ENCODE measurements at regions not wholly inside any gene's neighbourhood (a gene's known extent, or its start where the extent isn't known, plus 50 kb on each side); places are given as distances from the start of the nearest gene placed in this dataset.

DNA sequence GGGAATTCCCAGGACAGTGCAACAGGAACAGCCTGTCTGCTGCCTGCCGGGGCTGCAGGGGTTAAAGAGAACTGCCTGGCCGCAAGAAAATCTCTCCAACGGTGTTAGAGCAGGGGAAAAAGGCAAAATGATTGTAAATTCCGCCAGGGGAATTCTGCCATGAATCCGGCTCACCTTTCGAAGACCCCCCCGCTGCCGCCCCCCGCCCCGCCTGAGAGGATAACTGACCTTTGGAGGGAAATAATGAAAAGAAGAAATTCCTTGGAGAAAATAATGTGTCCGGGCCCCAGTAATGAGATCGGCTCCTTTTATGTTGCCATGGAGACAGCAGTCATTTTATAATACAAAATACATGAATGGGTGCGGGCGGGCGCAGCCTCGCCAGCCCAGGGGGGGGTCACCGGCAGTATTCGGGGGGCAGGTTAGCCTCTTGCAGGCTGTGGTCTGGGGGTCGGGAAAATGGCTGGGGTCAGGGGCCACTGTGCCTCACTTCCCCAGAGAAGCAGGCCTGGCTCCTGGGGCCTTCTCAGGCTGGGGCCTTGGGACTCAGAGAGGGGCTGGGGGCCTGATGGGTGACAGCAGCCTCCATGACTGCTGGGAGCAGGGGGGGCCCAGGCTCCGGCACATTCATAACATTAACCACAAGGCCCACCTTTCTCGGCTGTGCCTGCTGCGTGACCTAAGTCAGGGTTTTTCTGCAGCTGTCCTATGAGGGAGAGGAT, 228.1 kb downstream of the MN1 start:
- Histone ChIP-seq H3K9me3 (ENCODE audit: control insufficient read depth in 1 of 2, low read length in 2 of 2) (no peaks in the 10 kb centered on the region), H3K4me1 (ENCODE audit: insufficient read depth, low read length) (no peaks in the 10 kb centered on the region), H3K27me3 (ENCODE audit: insufficient read depth, low read length) (no peaks in the 10 kb centered on the region), H3K27ac (ENCODE audit: low read depth, low read length) (no peak overlapping the region), H3K36me3 (ENCODE audit: insufficient read depth, low read length) (no peaks in the 10 kb centered on the region), H3K4me3 (ENCODE audit: low read length in 2 of 2) (no peak overlapping the region)
- H3K36me3 Mint-ChIP-seq = no peaks in the 10 kb centered on the region
- peaks cover 1 to 14% of the 10 kb centered on the region in 2 donors for H3K27me3 Mint-ChIP-seq
- ChIA-PET CTCF (ENCODE audit: partially characterized antibody) (no interaction called here), POLR2A (ENCODE audit: partially characterized antibody) (no interaction called here)
- no peaks in the 10 kb centered on the region for H3K4me1 Mint-ChIP-seq
- peaks cover 0 to 14% (median 7%) of the 10 kb centered on the region in 8 donors for H3K9me3 Mint-ChIP-seq
- no peak for DNase-seq
- H3K4me3 Mint-ChIP-seq = no peak overlapping the region
- H3K27ac Mint-ChIP-seq = no peak overlapping the region
- intact Hi-C loops (cut with micrococcal nuclease) = no loop called here

DNA sequence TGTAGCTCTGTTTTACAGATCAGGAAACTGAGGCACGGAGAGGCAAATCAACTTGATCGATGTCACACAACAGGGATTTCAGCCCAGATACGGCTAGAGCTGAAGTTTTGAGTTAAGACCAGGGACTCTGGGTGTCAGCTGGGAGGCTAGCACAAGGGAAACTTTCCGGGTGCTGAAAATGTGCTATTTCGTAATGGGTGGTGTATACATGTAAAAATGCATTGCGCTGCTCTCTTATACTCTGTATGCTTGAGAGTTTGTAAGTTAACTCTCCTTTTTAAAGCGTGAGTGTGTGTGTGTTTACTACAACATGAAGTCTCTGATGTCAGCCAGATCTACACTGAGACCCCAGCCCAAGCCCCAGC, 227.6 kb downstream of the MN1 start:
- DNase-seq = no peak
- Histone ChIP-seq H3K27me3 (ENCODE audit: insufficient read depth, low read length) (no peaks in the 10 kb centered on the region), H3K36me3 (ENCODE audit: insufficient read depth, low read length) (no peaks in the 10 kb centered on the region), H3K4me3 (ENCODE audit: low read length in 2 of 2) (no peak overlapping the region), H3K27ac (ENCODE audit: low read depth, low read length) (no peak overlapping the region), H3K4me1 (ENCODE audit: insufficient read depth, low read length) (no peaks in the 10 kb centered on the region), H3K9me3 (ENCODE audit: control insufficient read depth in 1 of 2, low read length in 2 of 2) (no peaks in the 10 kb centered on the region)
- CTCF ChIA-PET (ENCODE audit: partially characterized antibody) = no interaction called here
- POLR2A ChIA-PET (ENCODE audit: partially characterized antibody) = no interaction called here
- Mint-ChIP-seq H3K36me3 (no peaks in the 10 kb centered on the region), H3K4me3 (no peak overlapping the region), H3K27ac (no peak overlapping the region), H3K9me3 (peaks cover 0 to 14% (median 6%) of the 10 kb centered on the region in 8 donors), H3K27me3 (peaks cover 1 to 14% of the 10 kb centered on the region in 2 donors), H3K4me1 (no peaks in the 10 kb centered on the region)
- intact Hi-C loops (cut with micrococcal nuclease) = no loop called here

GRCh38 chr22:27574651-27575050, 226.9 kb downstream of the MN1 start:
- no peak overlapping the region for H3K27ac ChIP-seq (ENCODE audit: low read depth, low read length)
- H3K4me3 Mint-ChIP-seq = no peak overlapping the region
- no peaks in the 10 kb centered on the region for H3K4me1 ChIP-seq (ENCODE audit: insufficient read depth, low read length)
- H3K4me1 Mint-ChIP-seq = no peaks in the 10 kb centered on the region
- H3K27me3 Mint-ChIP-seq = peaks cover 3 to 17% of the 10 kb centered on the region in 2 donors
- H3K9me3 Mint-ChIP-seq = peaks cover 0 to 14% (median 6%) of the 10 kb centered on the region in 8 donors
- POLR2A ChIA-PET (ENCODE audit: partially characterized antibody) = no interaction called here
- H3K9me3 ChIP-seq (ENCODE audit: control insufficient read depth in 1 of 2, low read length in 2 of 2) = no peaks in the 10 kb centered on the region
- CTCF ChIA-PET (ENCODE audit: partially characterized antibody) = no interaction called here
- no peak for DNase-seq
- intact Hi-C loops (cut with micrococcal nuclease) = no loop called here
- no peaks in the 10 kb centered on the region for H3K36me3 ChIP-seq (ENCODE audit: insufficient read depth, low read length)
- H3K4me3 ChIP-seq (ENCODE audit: low read length in 2 of 2) = no peak overlapping the region
- H3K27ac Mint-ChIP-seq = no peak overlapping the region
- no peaks in the 10 kb centered on the region for H3K27me3 ChIP-seq (ENCODE audit: insufficient read depth, low read length)
- H3K36me3 Mint-ChIP-seq = no peaks in the 10 kb centered on the region

GRCh38 chr22:27575348-27575747, 226.2 kb downstream of the MN1 start:
- Histone ChIP-seq H3K27ac (ENCODE audit: low read depth, low read length) (no peak overlapping the region), H3K27me3 (ENCODE audit: insufficient read depth, low read length) (no peaks in the 10 kb centered on the region), H3K36me3 (ENCODE audit: insufficient read depth, low read length) (no peaks in the 10 kb centered on the region), H3K4me3 (ENCODE audit: low read length in 2 of 2) (no peak overlapping the region), H3K9me3 (ENCODE audit: control insufficient read depth in 1 of 2, low read length in 2 of 2) (no peaks in the 10 kb centered on the region), H3K4me1 (ENCODE audit: insufficient read depth, low read length) (no peaks in the 10 kb centered on the region)
- H3K36me3 Mint-ChIP-seq = no peaks in the 10 kb centered on the region
- H3K4me1 Mint-ChIP-seq = no peaks in the 10 kb centered on the region
- intact Hi-C loops (cut with micrococcal nuclease) = no loop called here
- peaks cover 5 to 17% of the 10 kb centered on the region in 2 donors for H3K27me3 Mint-ChIP-seq
- ChIA-PET CTCF (ENCODE audit: partially characterized antibody) (no interaction called here), POLR2A (ENCODE audit: partially characterized antibody) (no interaction called here)
- DNase-seq = no peak
- no peak overlapping the region for H3K4me3 Mint-ChIP-seq
- H3K27ac Mint-ChIP-seq = no peak overlapping the region
- peaks cover 0 to 14% (median 6%) of the 10 kb centered on the region in 8 donors for H3K9me3 Mint-ChIP-seq

- Histone ChIP-seq H3K4me3 (ENCODE audit: low read length in 2 of 2) (no peak overlapping the region), H3K9me3 (ENCODE audit: control insufficient read depth in 1 of 2, low read length in 2 of 2) (no peaks in the 10 kb centered on the region), H3K27me3 (ENCODE audit: insufficient read depth, low read length) (no peaks in the 10 kb centered on the region), H3K27ac (ENCODE audit: low read depth, low read length) (no peak overlapping the region), H3K36me3 (ENCODE audit: insufficient read depth, low read length) (no peaks in the 10 kb centered on the region), H3K4me1 (ENCODE audit: insufficient read depth, low read length) (no peaks in the 10 kb centered on the region)
- ChIA-PET POLR2A (ENCODE audit: partially characterized antibody) (no interaction called here), CTCF (ENCODE audit: partially characterized antibody) (no interaction called here)
- peaks cover 11 to 22% of the 10 kb centered on the region in 2 donors for H3K27me3 Mint-ChIP-seq
- no peak overlapping the region for H3K4me3 Mint-ChIP-seq
- peaks cover 0 to 9% (median 4%) of the 10 kb centered on the region in 8 donors for H3K9me3 Mint-ChIP-seq
- intact Hi-C loops (cut with micrococcal nuclease) = no loop called here
- H3K4me1 Mint-ChIP-seq = no peaks in the 10 kb centered on the region
- DNase-seq = no peak
- H3K36me3 Mint-ChIP-seq = no peaks in the 10 kb centered on the region
- no peak overlapping the region for H3K27ac Mint-ChIP-seq
Observed at GRCh38 chr22:27576413-27576812, 225.1 kb downstream of the MN1 start.

DNA sequence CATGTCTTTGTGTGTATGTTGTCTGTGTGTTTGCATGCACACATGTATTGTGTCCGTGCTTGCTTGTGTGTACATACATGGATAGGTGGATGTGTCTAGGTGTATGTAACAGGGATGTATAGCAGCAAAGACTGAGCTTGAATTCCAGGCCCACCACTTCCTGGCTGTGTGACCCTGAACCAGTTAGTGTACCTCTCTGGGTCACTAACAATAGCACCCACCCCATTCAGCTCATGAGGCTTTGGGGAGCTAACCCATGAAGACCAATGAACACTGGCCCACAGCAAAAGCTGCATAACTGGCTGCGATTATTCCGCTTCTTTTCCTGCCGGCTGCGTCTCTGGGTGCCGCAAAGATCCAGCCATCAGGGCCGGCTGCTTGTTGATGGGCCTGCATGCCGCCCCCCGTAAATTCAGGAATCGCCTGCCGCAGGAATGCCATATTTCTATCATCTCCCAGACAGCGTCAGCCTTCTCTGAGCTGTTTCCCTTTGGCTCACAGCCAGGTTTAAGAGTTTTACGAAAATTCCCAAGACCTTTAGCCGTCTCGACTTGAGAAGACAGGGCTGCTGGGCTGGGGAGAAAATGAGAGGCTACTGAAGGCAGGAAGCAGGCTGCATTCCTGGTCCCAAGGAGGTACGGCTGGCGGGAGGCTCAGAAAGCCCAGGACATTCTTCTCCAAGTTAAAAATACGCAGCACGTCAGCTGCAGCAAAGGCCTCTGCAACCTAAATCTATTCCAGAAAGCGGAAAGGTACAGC, 224.6 kb downstream of the MN1 start:
- intact Hi-C loops (cut with micrococcal nuclease) = no loop called here
- no peaks in the 10 kb centered on the region for H3K36me3 Mint-ChIP-seq

DNA sequence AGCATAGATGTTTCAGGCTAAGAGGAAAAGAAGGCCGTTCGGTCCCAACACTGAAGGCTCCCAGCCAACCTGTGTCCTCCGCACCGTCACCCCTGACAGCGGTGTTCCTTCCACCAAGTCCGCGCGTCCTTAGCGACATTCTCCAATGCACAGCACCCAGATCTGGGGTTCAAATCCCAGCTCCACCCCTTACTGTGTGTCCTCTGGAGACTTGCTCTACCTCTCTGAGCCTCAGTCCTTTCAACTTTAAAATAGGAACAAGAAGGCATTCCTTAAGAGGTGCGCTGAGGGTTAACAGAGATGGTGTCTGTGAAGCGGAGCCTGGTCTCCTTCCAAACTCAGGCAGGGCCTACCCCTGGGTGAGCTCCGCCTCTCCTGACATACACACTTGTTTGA, 224.0 kb downstream of the MN1 start:
- H3K9me3 ChIP-seq (ENCODE audit: control insufficient read depth in 1 of 2, low read length in 2 of 2) = no peaks in the 10 kb centered on the region
- no peak overlapping the region for H3K4me3 ChIP-seq (ENCODE audit: low read length in 2 of 2)
- intact Hi-C loops (cut with micrococcal nuclease) = no loop called here
- H3K36me3 Mint-ChIP-seq = no peaks in the 10 kb centered on the region
- peaks cover 0 to 2% (median 0%) of the 10 kb centered on the region in 8 donors for H3K9me3 Mint-ChIP-seq
- no peaks in the 10 kb centered on the region for H3K4me1 ChIP-seq (ENCODE audit: insufficient read depth, low read length)
- ChIA-PET POLR2A (ENCODE audit: partially characterized antibody) (no interaction called here), CTCF (ENCODE audit: partially characterized antibody) (no interaction called here)
- H3K27me3 ChIP-seq (ENCODE audit: insufficient read depth, low read length) = no peaks in the 10 kb centered on the region
- DNase-seq = no peak
- H3K27me3 Mint-ChIP-seq = peaks cover 11 to 26% of the 10 kb centered on the region in 2 donors
- no peak overlapping the region for H3K4me3 Mint-ChIP-seq
- H3K36me3 ChIP-seq (ENCODE audit: insufficient read depth, low read length) = no peaks in the 10 kb centered on the region
- no peaks in the 10 kb centered on the region for H3K4me1 Mint-ChIP-seq
- H3K27ac ChIP-seq (ENCODE audit: low read depth, low read length) = no peak overlapping the region
- H3K27ac Mint-ChIP-seq = no peak overlapping the region

More for the DNA sequence above, 224.6 kb downstream of the MN1 start:
- ChIA-PET CTCF (ENCODE audit: partially characterized antibody) (no interaction called here), POLR2A (ENCODE audit: partially characterized antibody) (no interaction called here)
- Histone ChIP-seq H3K4me1 (ENCODE audit: insufficient read depth, low read length) (no peaks in the 10 kb centered on the region), H3K27me3 (ENCODE audit: insufficient read depth, low read length) (no peaks in the 10 kb centered on the region), H3K36me3 (ENCODE audit: insufficient read depth, low read length) (no peaks in the 10 kb centered on the region), H3K4me3 (ENCODE audit: low read length in 2 of 2) (no peak overlapping the region), H3K27ac (ENCODE audit: low read depth, low read length) (no peak overlapping the region), H3K9me3 (ENCODE audit: control insufficient read depth in 1 of 2, low read length in 2 of 2) (no peaks in the 10 kb centered on the region)
- DNase-seq = no peak
- no peak overlapping the region for H3K27ac Mint-ChIP-seq
- H3K4me3 Mint-ChIP-seq = no peak overlapping the region
- peaks cover 0 to 6% (median 4%) of the 10 kb centered on the region in 8 donors for H3K9me3 Mint-ChIP-seq
- H3K27me3 Mint-ChIP-seq = peaks cover 11 to 24% of the 10 kb centered on the region in 2 donors
- H3K4me1 Mint-ChIP-seq = no peaks in the 10 kb centered on the region

Measured in CD4-positive, alpha-beta memory T cell (primary cell).